Sigmoid colon (tissue), 6 donors: ENCODE measurements at regions not wholly inside any gene's neighbourhood (a gene's known extent, or its start where the extent isn't known, plus 50 kb on each side); places are given as distances from the start of the nearest gene placed in this dataset.

Experiments
- DNase-seq: peaks from one replicate; pipeline ENCODE4 v3.0.0-alpha.2; 2019
- H3K27ac ChIP-seq, 4 donors: fragments of 200-600 bp; sonication (generic); one replicate each; pipeline ENCODE4 v1.5.1; 2016 to 2019; ENCODE audit warnings: mild to moderate bottlenecking in 1 of 4
- H3K27me3 ChIP-seq, 3 donors: fragments of 200-600 bp; sonication (generic); one replicate each; pipeline ENCODE4 v1.5.1; 2019; ENCODE audit warnings: mild to moderate bottlenecking in 1 of 3
- H3K36me3 ChIP-seq, 4 donors: fragments of 200-600 bp; sonication (generic); one replicate each; pipeline ENCODE4 v1.5.1; 2016 to 2019
- H3K4me1 ChIP-seq, 4 donors: fragments of 200-600 bp; sonication (generic); one replicate each; pipeline ENCODE4 v1.5.1; 2017 to 2019
- H3K4me3 ChIP-seq, 4 donors: fragments of 200-600 bp; sonication (generic); one replicate each; pipeline ENCODE4 v1.5.1; 2017 to 2019; ENCODE audit warnings: mild to moderate bottlenecking in 2 of 4, moderate library complexity in 1 of 4
- H3K9me3 ChIP-seq, 4 donors: fragments of 200-600 bp in 3 of 4; sonication (generic) in 3 of 4; one replicate each; pipeline versions ENCODE4 v1.5.1 to v1.6.1; 2013 to 2019
- CTCF ChIP-seq, 4 experiments: fragments of 450-650 bp in 3 of 4; fragments of 200-600 bp in 1 of 4; IDR thresholded peaks; one replicate each; pipeline ENCODE4 v1.5.1; 2016 to 2019; ENCODE audit warnings: antibody characterized with exemption in 4 of 4, mild to moderate bottlenecking in 3 of 4, moderate library complexity in 2 of 4
- EP300 ChIP-seq, 4 donors: sonication (generic); formaldehyde crosslinking; IDR thresholded peaks; one replicate each; pipeline ENCODE4 v1.6.1; 2017; ENCODE audit warnings: antibody characterized with exemption in 4 of 4
- POLR2A ChIP-seq, 2 donors: fragments of 450-650 bp; IDR thresholded peaks; one replicate each; pipeline ENCODE4 v1.6.1; 2016; ENCODE audit warnings: antibody characterized with exemption in 2 of 2, mild to moderate bottlenecking in 2 of 2, moderate library complexity in 2 of 2
- POLR2AphosphoS5 ChIP-seq, 4 donors: sonication (generic); formaldehyde crosslinking; IDR thresholded peaks; one replicate each; pipeline ENCODE4 v1.6.1; 2017; ENCODE audit warnings: antibody characterized with exemption in 4 of 4
- WGBS, 2 donors: extraction: QIAGEN DNeasy Blood & Tissue Kit; methylation state at CpG; one replicate each; pipeline ENCODE4 v1.1.7; 2013; 5-methylcytosine and 5-hydroxymethylcytosine counted together
- intact Hi-C: fragments of 100-400 bp; cut with DNase I; formaldehyde crosslinking; loops from one replicate; pipeline ENCODE4 v1.15.1; 2023
- donor health status: healthy with polysubstance abuse.
- donor health status: healthy.

GRCh38 chr4:165610679-165611437 lies 232.1 kb downstream of the CPE start:
- H3K9me3 ChIP-seq, result no peaks in the 10 kb centered on the region
- H3K36me3 ChIP-seq, result no peaks in the 10 kb centered on the region
- TF ChIP-seq POLR2AphosphoS5 (IDR thresholded peaks at IDR 0.05) (peak; percentile 65 to 85 (median 70)), EP300 (IDR thresholded peaks at IDR 0.05) (no peak)
- no peak for DNase-seq
- peak overlapping the region in 3 of 4 donors; percentile 12 to 71 (median 63) for H3K27ac ChIP-seq
- peaks cover 0 to 51% (median 30%) of the 10 kb centered on the region in 4 donors for H3K4me1 ChIP-seq
- H3K27me3 ChIP-seq, result no peaks in the 10 kb centered on the region
- H3K4me3 ChIP-seq, result peak overlapping the region in 2 of 4 donors; percentile 24
- intact Hi-C loops, result no loop called here
- 52 to 63% methylated on average over 6 of the region's 6 CpGs for WGBS, 2 donors

GRCh38 chr4:165612936-165613335 lies 234.1 kb downstream of the CPE start:
- Histone ChIP-seq H3K36me3 (no peaks in the 10 kb centered on the region), H3K4me1 (peaks cover 0 to 47% (median 30%) of the 10 kb centered on the region in 4 donors), H3K4me3 (no peak overlapping the region), H3K27ac (peak overlapping the region in 3 of 4 donors; percentile 39 to 71 (median 54)), H3K27me3 (no peaks in the 10 kb centered on the region), H3K9me3 (no peaks in the 10 kb centered on the region)
- no peak for DNase-seq
- 13 to 21% methylated on average over 1 of the region's 1 CpG for WGBS, 2 donors
- intact Hi-C loops, result no loop called here
- TF ChIP-seq POLR2A (IDR thresholded peaks at IDR 0.05) (no peak), CTCF (IDR thresholded peaks at IDR 0.05) (no peak), EP300 (IDR thresholded peaks at IDR 0.05) (no peak), POLR2AphosphoS5 (IDR thresholded peaks at IDR 0.05) (no peak)

- no peaks in the 10 kb centered on the region for H3K36me3 ChIP-seq
- peak overlapping the region in 3 of 4 donors; percentile 39 to 71 (median 54) for H3K27ac ChIP-seq
These were observed 234.8 kb downstream of the CPE start for GRCh38 chr4:165613581-165613980.

GRCh38 chr4:165620913-165621312 lies 242.1 kb downstream of the CPE start:
- Histone ChIP-seq H3K4me3 (no peak overlapping the region), H3K27me3 (no peaks in the 10 kb centered on the region), H3K9me3 (peaks cover 0 to 1% (median 0%) of the 10 kb centered on the region in 4 donors), H3K27ac (no peak overlapping the region), H3K4me1 (peaks cover 0 to 7% (median 0%) of the 10 kb centered on the region in 4 donors), H3K36me3 (no peaks in the 10 kb centered on the region)
- DNase-seq, result no peak
- 76 to 89% methylated on average over 3 of the region's 3 CpGs for WGBS, 2 donors
- no peak for TF ChIP-seq CTCF (IDR thresholded peaks at IDR 0.05)
- no peak for TF ChIP-seq POLR2AphosphoS5 (IDR thresholded peaks at IDR 0.05)
- no peak for TF ChIP-seq EP300 (IDR thresholded peaks at IDR 0.05)
- no peak for TF ChIP-seq POLR2A (IDR thresholded peaks at IDR 0.05)
- intact Hi-C loops, result no loop called here

More at GRCh38 chr4:165613581-165613980, 234.8 kb downstream of the CPE start:
- intact Hi-C loops, result no loop called here
- H3K9me3 ChIP-seq, result no peaks in the 10 kb centered on the region
- DNase-seq, result no peak
- no peak overlapping the region for H3K4me3 ChIP-seq
- no peaks in the 10 kb centered on the region for H3K27me3 ChIP-seq
- TF ChIP-seq POLR2A (IDR thresholded peaks at IDR 0.05) (no peak), CTCF (IDR thresholded peaks at IDR 0.05) (no peak), POLR2AphosphoS5 (IDR thresholded peaks at IDR 0.05) (no peak), EP300 (IDR thresholded peaks at IDR 0.05) (no peak)
- H3K4me1 ChIP-seq, result peaks cover 0 to 47% (median 30%) of the 10 kb centered on the region in 4 donors
- WGBS, 2 donors, result 61 to 81% methylated on average over 2 of the region's 2 CpGs

- DNase-seq, result no peak
- intact Hi-C loops, result no loop called here
- H3K4me3 ChIP-seq, result no peak overlapping the region
- H3K4me1 ChIP-seq, result peaks cover 0 to 7% (median under 1%) of the 10 kb centered on the region in 4 donors
- 46 to 63% methylated on average over 5 of the region's 5 CpGs for WGBS, 2 donors
- H3K27me3 ChIP-seq, result no peaks in the 10 kb centered on the region
- H3K9me3 ChIP-seq, result peaks cover 0 to 1% (median 0%) of the 10 kb centered on the region in 4 donors
- no peak for TF ChIP-seq EP300 (IDR thresholded peaks at IDR 0.05)
- no peak for TF ChIP-seq CTCF (IDR thresholded peaks at IDR 0.05)
- TF ChIP-seq POLR2AphosphoS5 (IDR thresholded peaks at IDR 0.05), result no peak
- no peak for TF ChIP-seq POLR2A (IDR thresholded peaks at IDR 0.05)
- no peak overlapping the region for H3K27ac ChIP-seq
- H3K36me3 ChIP-seq, result no peaks in the 10 kb centered on the region
These were observed 243.2 kb downstream of the CPE start for GRCh38 chr4:165621983-165622382.
